ENCODE measurements at regions not wholly inside any gene's neighbourhood (a gene's known extent, or its start where the extent isn't known, plus 50 kb on each side); places are given as distances from the start of the nearest gene placed in this dataset.

- Histone ChIP-seq H3K4me1 (no peaks in the 10 kb centered on the region), H3K27ac (replicated peaks in 1 of 4) (no peak overlapping the region), H3K36me3 (no peaks in the 10 kb centered on the region), H3K4me3 (no peak overlapping the region), H3K27me3 (no peaks in the 10 kb centered on the region), H3K9me3 (no peaks in the 10 kb centered on the region)
- intact Hi-C loops (cut with DNase I): no loop called here
- WGBS: 95% methylated on average over 5 of the region's 5 CpGs
- DNase-seq (ENCODE audit: extremely low spot score): no peak
- TF ChIP-seq CTCF (IDR thresholded peaks at IDR 0.05) (no peak), EP300 (IDR thresholded peaks at IDR 0.05) (no peak), POLR2A (IDR thresholded peaks at IDR 0.05; ENCODE audit: low read depth) (no peak), POLR2AphosphoS5 (IDR thresholded peaks at IDR 0.05) (no peak)
Observed at GRCh38 chr4:138412847-138413246, 170.7 kb upstream of the SLC7A11 start.

GRCh38 chr4:138410266-138410665 is 168.1 kb upstream of the SLC7A11 start:
- Histone ChIP-seq H3K36me3 (no peaks in the 10 kb centered on the region), H3K4me1 (peaks cover 0 to 12% (median 0%) of the 10 kb centered on the region in 4 donors), H3K4me3 (no peak overlapping the region), H3K27ac (replicated peaks in 1 of 4) (no peak overlapping the region), H3K27me3 (no peaks in the 10 kb centered on the region), H3K9me3 (no peaks in the 10 kb centered on the region)
- no peak for DNase-seq (ENCODE audit: extremely low spot score)
- intact Hi-C loops (cut with DNase I): no loop called here
- no peak for TF ChIP-seq CTCF (IDR thresholded peaks at IDR 0.05)
- TF ChIP-seq POLR2AphosphoS5 (IDR thresholded peaks at IDR 0.05): no peak
- no peak for TF ChIP-seq EP300 (IDR thresholded peaks at IDR 0.05)
- no peak for TF ChIP-seq POLR2A (IDR thresholded peaks at IDR 0.05; ENCODE audit: low read depth)

GRCh38 chr4:138409670-138410069 is 167.5 kb upstream of the SLC7A11 start:
- H3K9me3 ChIP-seq: no peaks in the 10 kb centered on the region
- intact Hi-C loops (cut with DNase I): no loop called here
- no peak for DNase-seq (ENCODE audit: extremely low spot score)
- no peak for TF ChIP-seq POLR2AphosphoS5 (IDR thresholded peaks at IDR 0.05)
- TF ChIP-seq CTCF (IDR thresholded peaks at IDR 0.05): no peak
- TF ChIP-seq POLR2A (IDR thresholded peaks at IDR 0.05; ENCODE audit: low read depth): no peak
- TF ChIP-seq EP300 (IDR thresholded peaks at IDR 0.05): no peak
- peaks cover 0 to 13% (median 0%) of the 10 kb centered on the region in 4 donors for H3K4me1 ChIP-seq
- no peaks in the 10 kb centered on the region for H3K36me3 ChIP-seq
- H3K27ac ChIP-seq (replicated peaks in 1 of 4): no peak overlapping the region
- H3K4me3 ChIP-seq: no peak overlapping the region
- H3K27me3 ChIP-seq: no peaks in the 10 kb centered on the region
- 92% methylated on average over 3 of the region's 3 CpGs for WGBS

GRCh38 chr4:138408758-138409157 is 166.6 kb upstream of the SLC7A11 start:
- H3K36me3 ChIP-seq: no peaks in the 10 kb centered on the region
- 83% methylated on average over 2 of the region's 2 CpGs for WGBS
- no peak for DNase-seq (ENCODE audit: extremely low spot score)
- intact Hi-C loops (cut with DNase I): no loop called here
- H3K27me3 ChIP-seq: no peaks in the 10 kb centered on the region
- TF ChIP-seq EP300 (IDR thresholded peaks at IDR 0.05) (no peak), CTCF (IDR thresholded peaks at IDR 0.05) (no peak), POLR2AphosphoS5 (IDR thresholded peaks at IDR 0.05) (no peak), POLR2A (IDR thresholded peaks at IDR 0.05; ENCODE audit: low read depth) (no peak)
- H3K4me1 ChIP-seq: peaks cover 0 to 13% (median 0%) of the 10 kb centered on the region in 4 donors
- H3K4me3 ChIP-seq: no peak overlapping the region
- no peaks in the 10 kb centered on the region for H3K9me3 ChIP-seq
- no peak overlapping the region for H3K27ac ChIP-seq (replicated peaks in 1 of 4)

GRCh38 chr4:138407329-138407728 is 165.2 kb upstream of the SLC7A11 start:
- TF ChIP-seq POLR2A (IDR thresholded peaks at IDR 0.05; ENCODE audit: low read depth) (no peak), CTCF (IDR thresholded peaks at IDR 0.05) (no peak), EP300 (IDR thresholded peaks at IDR 0.05) (no peak), POLR2AphosphoS5 (IDR thresholded peaks at IDR 0.05) (no peak)
- H3K27me3 ChIP-seq: no peaks in the 10 kb centered on the region
- peaks cover 0 to 13% (median 0%) of the 10 kb centered on the region in 4 donors for H3K4me1 ChIP-seq
- no peak overlapping the region for H3K4me3 ChIP-seq
- WGBS: 65% methylated on average over 3 of the region's 3 CpGs
- H3K9me3 ChIP-seq: no peaks in the 10 kb centered on the region
- intact Hi-C loops (cut with DNase I): no loop called here
- no peak for DNase-seq (ENCODE audit: extremely low spot score)
- no peaks in the 10 kb centered on the region for H3K36me3 ChIP-seq
- no peak overlapping the region for H3K27ac ChIP-seq (replicated peaks in 1 of 4)

All from esophagus muscularis mucosa (tissue), 4 donors.